H1 (cell line): ENCODE measurements at regions not wholly inside any gene's neighbourhood (a gene's known extent, or its start where the extent isn't known, plus 50 kb on each side); places are given as distances from the start of the nearest gene placed in this dataset.

ENCODE experiments used
- CTCF ChIA-PET: fragments of 300-600 bp; sonication (Branson Sonifier 250); formaldehyde crosslinking; loops from one replicate; lab custom pipeline; 2021; ENCODE audit not compliant: partially characterized antibody; lab: Charles Lee
- POLR2A ChIA-PET: fragments of 300-600 bp; sonication (Branson Sonifier 250); formaldehyde crosslinking; loops from one replicate; lab custom pipeline; 2021; ENCODE audit warnings: inconsistent platforms; ENCODE audit not compliant: partially characterized antibody; lab: Charles Lee
- DNase-seq, 2 experiments: peaks; one replicate each; pipeline versions ENCODE4 v3.0.0 to v3.0.0-alpha.2; 2010 to 2022; ENCODE audit warnings: low spot score in 2 of 2, low read depth in 1 of 2, mixed read lengths in 1 of 2
- FAIRE-seq: peaks from 2 replicates; lab custom pipeline; 2011; peaks lifted over from hg19 to GRCh38; lab: Jason Lieb, UNC
- H2AFZ ChIP-seq: 2 replicates; pipeline ENCODE4 v1.8.1; 2012; ENCODE audit warnings: low read length, inconsistent platforms
- H2AK5ac ChIP-seq: 2 replicates; pipeline ENCODE4 v1.6.1; 2013; ENCODE audit warnings: low read depth, low read length
- H2BK120ac ChIP-seq: replicated peaks from 2 replicates; pipeline ENCODE3; 2013; ENCODE audit warnings: low read depth, low read length, inconsistent platforms
- H2BK12ac ChIP-seq: 2 replicates; pipeline ENCODE4 v1.6.1; 2013; ENCODE audit warnings: low read depth, low read length
- H2BK15ac ChIP-seq: 2 replicates; pipeline ENCODE4 v1.6.1; 2013; ENCODE audit warnings: low read length
- H2BK20ac ChIP-seq: 2 replicates; pipeline ENCODE4 v1.6.1; 2013; ENCODE audit warnings: low read length
- H2BK5ac ChIP-seq: 2 replicates; pipeline ENCODE4 v1.6.1; 2013; ENCODE audit warnings: low read depth, low read length
- H3K14ac ChIP-seq: 2 replicates; pipeline ENCODE4 v1.6.1; 2013; ENCODE audit warnings: inconsistent platforms; ENCODE audit not compliant: insufficient read length
- H3K18ac ChIP-seq: 2 replicates; pipeline ENCODE4 v1.6.1; 2013; ENCODE audit warnings: low read length; ENCODE audit errors: extremely low read depth
- H3K23ac ChIP-seq: 2 replicates; pipeline ENCODE4 v1.6.1; 2013; ENCODE audit warnings: inconsistent platforms; ENCODE audit not compliant: insufficient read length
- H3K23me2 ChIP-seq: 2 replicates; pipeline ENCODE4 v1.6.1; 2013; ENCODE audit warnings: low read depth, low read length
- H3K27ac ChIP-seq: 2 replicates; pipeline ENCODE4 v1.6.1; 2011; ENCODE audit warnings: low read depth, low read length, inconsistent platforms
- H3K27me3 ChIP-seq, 4 experiments: replicated peaks in 1 of 4; 1 replicate in 1 of 4; 2 replicates in 3 of 4; pipeline versions ENCODE4 v1.6.1 to v1.8.1; 2011 to 2013; ENCODE audit warnings: low read length in 3 of 4, mild to moderate bottlenecking in 3 of 4, inconsistent platforms in 2 of 4, mixed read lengths in 2 of 4, moderate library complexity in 1 of 4; ENCODE audit not compliant: control insufficient read depth in 3 of 4, insufficient read depth in 3 of 4; ENCODE audit errors: extremely low read depth in 1 of 4
- H3K36me3 ChIP-seq, 4 experiments: 2 replicates each; pipeline versions ENCODE4 v1.6.1 to v1.8.1; 2011 to 2013; ENCODE audit warnings: mild to moderate bottlenecking in 4 of 4, low read length in 3 of 4, moderate library complexity in 2 of 4, control low read depth in 1 of 4, inconsistent platforms in 1 of 4; ENCODE audit not compliant: insufficient read depth in 4 of 4, control insufficient read depth in 2 of 4
- H3K4ac ChIP-seq: replicated peaks from 2 replicates; pipeline ENCODE3; 2013; ENCODE audit warnings: low read length, low read depth, mixed read lengths, inconsistent platforms; ENCODE audit not compliant: insufficient read length
- H3K4me1 ChIP-seq, 4 experiments: replicated peaks in 1 of 4; 1 replicate in 1 of 4; 2 replicates in 3 of 4; pipeline versions ENCODE4 v1.6.1 to v1.8.1; 2011 to 2013; ENCODE audit warnings: low read length in 3 of 4, inconsistent platforms in 2 of 4, mixed read lengths in 1 of 4; ENCODE audit not compliant: insufficient read depth in 4 of 4, control insufficient read depth in 3 of 4
- H3K4me2 ChIP-seq, 2 experiments: 2 replicates each; pipeline versions ENCODE4 v1.6.1 to v1.8.1; 2011 to 2013; ENCODE audit warnings: low read depth in 2 of 2, low read length in 2 of 2, control low read depth in 1 of 2, inconsistent platforms in 1 of 2, mild to moderate bottlenecking in 1 of 2; ENCODE audit not compliant: insufficient read depth in 1 of 2
- H3K4me3 ChIP-seq, 4 experiments: fragments of 200-600, 300-600 bp in 1 of 4; sonication (generic), shearing (Covaris generic), sonication (Bioruptor Twin) in 1 of 4; 2 replicates each; pipeline versions ENCODE4 v1.5.1 to v1.8.1; 2011 to 2016; ENCODE audit warnings: low read length in 4 of 4, low read depth in 3 of 4, control low read depth in 2 of 4, inconsistent platforms in 2 of 4, mild to moderate bottlenecking in 2 of 4, mixed read lengths in 1 of 4, moderate library complexity in 1 of 4; ENCODE audit not compliant: insufficient read depth in 2 of 4; ENCODE audit errors: extremely low read depth in 1 of 4
- H3K56ac ChIP-seq: replicated peaks from 2 replicates; pipeline ENCODE3; 2013; ENCODE audit warnings: low read depth, mild to moderate bottlenecking, mixed read lengths, low read length, inconsistent platforms; ENCODE audit not compliant: insufficient read length
- H3K79me1 ChIP-seq: 2 replicates; pipeline ENCODE4 v1.6.1; 2013; ENCODE audit warnings: low read depth, low read length, control low read depth
- H3K79me2 ChIP-seq, 2 experiments: 2 replicates each; pipeline versions ENCODE4 v1.6.1 to v1.8.1; 2012 to 2013; ENCODE audit warnings: low read length in 2 of 2, mild to moderate bottlenecking in 2 of 2, inconsistent platforms in 1 of 2; ENCODE audit not compliant: insufficient read depth in 2 of 2, control insufficient read depth in 1 of 2
- H3K9ac ChIP-seq, 4 experiments: replicated peaks in 1 of 4; 1 replicate in 1 of 4; 2 replicates in 3 of 4; pipeline versions ENCODE4 v1.6.1 to v1.8.1; 2011 to 2013; ENCODE audit warnings: low read depth in 3 of 4, low read length in 3 of 4, control low read depth in 2 of 4, mild to moderate bottlenecking in 2 of 4, moderate library complexity in 2 of 4, inconsistent platforms in 1 of 4; ENCODE audit errors: extremely low read depth in 1 of 4
- H3K9me3 ChIP-seq, 2 experiments: 2 replicates each; pipeline versions ENCODE4 v1.6.1 to v1.8.1; 2012 to 2013; ENCODE audit warnings: mild to moderate bottlenecking in 2 of 2, moderate library complexity in 2 of 2, control low read depth in 1 of 2, inconsistent platforms in 1 of 2, low read depth in 1 of 2, low read length in 1 of 2, mixed read lengths in 1 of 2; ENCODE audit not compliant: insufficient read depth in 2 of 2
- H4K20me1 ChIP-seq, 2 experiments: replicated peaks in 1 of 2; 2 replicates each; pipeline versions ENCODE3 to v1.8.1; 2011 to 2013; ENCODE audit warnings: inconsistent platforms in 2 of 2, low read length in 2 of 2, mild to moderate bottlenecking in 1 of 2; ENCODE audit not compliant: insufficient read depth in 2 of 2, control insufficient read depth in 1 of 2
- H4K5ac ChIP-seq: 2 replicates; pipeline ENCODE4 v1.6.1; 2013; ENCODE audit warnings: low read length, low read depth, mixed read lengths, inconsistent platforms; ENCODE audit not compliant: insufficient read length
- H4K8ac ChIP-seq: 2 replicates; pipeline ENCODE4 v1.8.0; 2013; ENCODE audit warnings: mild to moderate bottlenecking, moderate library complexity, low read length, inconsistent platforms; ENCODE audit not compliant: insufficient read depth; ENCODE audit errors: extremely low read depth
- H4K91ac ChIP-seq: replicated peaks from 2 replicates; pipeline ENCODE3; 2013; ENCODE audit warnings: low read length, mixed read lengths, inconsistent platforms; ENCODE audit not compliant: insufficient read length
- BRCA1 ChIP-seq: IDR thresholded peaks from 2 replicates; pipeline ENCODE4 v1.6.1; 2012; ENCODE audit warnings: low read depth, low read length, improper control_type of control experiment
- CHD1 ChIP-seq: IDR thresholded peaks from 2 replicates; pipeline ENCODE4 v1.6.1; 2012; ENCODE audit warnings: low read depth, low read length, improper control_type of control experiment
- EP300 ChIP-seq, 2 experiments: IDR thresholded peaks; 1 replicate in 1 of 2; 2 replicates in 1 of 2; pipeline ENCODE4 v1.6.1; 2011 to 2012; ENCODE audit warnings: low read depth in 2 of 2, low read length in 2 of 2, mild to moderate bottlenecking in 2 of 2, borderline replicate concordance in 1 of 2, inconsistent platforms in 1 of 2, moderate library complexity in 1 of 2
- GTF2F1 ChIP-seq: IDR thresholded peaks from 2 replicates; pipeline ENCODE4 v1.6.1; 2012; ENCODE audit warnings: low read depth, low read length, improper control_type of control experiment, borderline replicate concordance
- HDAC6 ChIP-seq: IDR thresholded peaks from one replicate; pipeline ENCODE4 v1.7.1; 2012; ENCODE audit warnings: low read depth, mild to moderate bottlenecking, inconsistent platforms, low read length, moderate library complexity
- KDM1A ChIP-seq: fragments of 200-600, 300-600 bp; sonication (generic); IDR thresholded peaks from 2 replicates; pipeline ENCODE4 v1.7.1; 2016; ENCODE audit warnings: mild to moderate bottlenecking, low read length, borderline replicate concordance
- MAFK ChIP-seq: IDR thresholded peaks from 2 replicates; pipeline ENCODE4 v1.6.1; 2012; ENCODE audit warnings: low read depth, mild to moderate bottlenecking, improper control_type of control experiment, low read length
- PHF8 ChIP-seq: fragments of 200-600 bp; sonication (generic); conservative IDR thresholded peaks from 2 replicates; pipeline ENCODE4 v1.7.1; 2012; ENCODE audit warnings: low read depth, mild to moderate bottlenecking, inconsistent platforms, low read length, moderate library complexity
- SIRT6 ChIP-seq: IDR thresholded peaks from one replicate; pipeline ENCODE4 v1.7.1; 2012; ENCODE audit warnings: low read length, inconsistent platforms
- ZNF274 ChIP-seq: IDR thresholded peaks from 2 replicates; pipeline ENCODE4 v1.7.0; 2012; ENCODE audit warnings: low read length, borderline replicate concordance; ENCODE audit errors: extremely low read depth
- WGBS, 2 experiments: shearing (Covaris generic) in 1 of 2; methylation state at CpG; one replicate each; pipeline versions ENCODE4 v1.1.6 to v1.1.7; 2013 to 2015; ENCODE audit warnings: low lambda C conversion rate in 2 of 2, mixed read lengths in 2 of 2, inconsistent platforms in 1 of 2, low coverage in 1 of 2, missing lambda C conversion rate in 1 of 2; ENCODE audit not compliant: insufficient replicate concordance in 2 of 2, insufficient coverage in 1 of 2, insufficient read length in 1 of 2; ENCODE audit errors: extremely low coverage in 1 of 2, missing lambda C conversion rate in 1 of 2; 5-methylcytosine and 5-hydroxymethylcytosine counted together
- TF ChIP-seq, protein P1 (sequence below): IDR thresholded peaks from 2 replicates; pipeline ENCODE4 v1.6.1; 2012; ENCODE audit warnings: inconsistent platforms

DNA sequence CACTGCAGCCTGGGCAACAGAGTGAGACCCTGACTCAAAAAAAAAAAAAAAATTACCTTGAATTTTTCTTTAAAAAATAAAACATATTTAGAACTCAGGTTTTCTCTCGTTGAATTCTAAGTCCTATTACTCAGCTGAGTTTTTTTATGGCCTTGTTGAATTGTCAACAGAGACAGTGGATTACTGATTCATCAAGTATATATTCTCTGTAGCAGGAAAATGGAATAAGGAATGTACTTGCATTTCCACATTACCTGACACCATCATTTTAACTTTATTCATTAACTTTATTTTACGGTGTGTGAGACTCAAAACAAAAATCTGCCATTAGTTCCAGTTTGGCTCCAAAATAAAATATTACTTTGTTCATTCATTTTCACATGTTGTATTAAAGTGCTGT is 53.8 kb upstream of the APP start:
- H2BK120ac ChIP-seq = no peak overlapping the region
- no peak overlapping the region for H4K8ac ChIP-seq
- H3K9ac ChIP-seq = no peak overlapping the region
- no peaks in the 10 kb centered on the region for H3K9me3 ChIP-seq
- H3K14ac ChIP-seq = no peak overlapping the region
- H3K27ac ChIP-seq = no peak overlapping the region
- CTCF ChIA-PET = interaction anchor here (0.7 kb wide), 3 partner anchors 28 to 970 kb away, joined by 3 read pairs; no protein-coding TSS in a partner anchor
- H4K91ac ChIP-seq = no peak overlapping the region
- POLR2A ChIA-PET = no interaction called here
- no peaks in the 10 kb centered on the region for H4K20me1 ChIP-seq
- FAIRE-seq (no peak), DNase-seq (no peak)
- H3K27me3 ChIP-seq = no peaks in the 10 kb centered on the region
- no peaks in the 10 kb centered on the region; a peak in 1 of 8 replicates for H3K36me3 ChIP-seq
- no peak for TF ChIP-seq MAFK
- TF ChIP-seq HDAC6 = no peak
- no peak for TF ChIP-seq BRCA1
- TF ChIP-seq CHD1 = no peak
- TF ChIP-seq SIRT6 = no peak
- TF ChIP-seq, protein P1, sequence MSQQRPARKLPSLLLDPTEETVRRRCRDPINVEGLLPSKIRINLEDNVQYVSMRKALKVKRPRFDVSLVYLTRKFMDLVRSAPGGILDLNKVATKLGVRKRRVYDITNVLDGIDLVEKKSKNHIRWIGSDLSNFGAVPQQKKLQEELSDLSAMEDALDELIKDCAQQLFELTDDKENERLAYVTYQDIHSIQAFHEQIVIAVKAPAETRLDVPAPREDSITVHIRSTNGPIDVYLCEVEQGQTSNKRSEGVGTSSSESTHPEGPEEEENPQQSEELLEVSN = no peak
- TF ChIP-seq EP300 (IDR thresholded peaks at IDR 0.05; ENCODE audit: borderline replicate concordance in 1 of 2, low read depth in 2 of 2, low read length in 2 of 2) = no peak
- TF ChIP-seq ZNF274 = no peak
- no peak for TF ChIP-seq KDM1A
- no peak for TF ChIP-seq PHF8
- no peak for TF ChIP-seq GTF2F1
- no peak overlapping the region for H3K23ac ChIP-seq
- no peak overlapping the region for H3K18ac ChIP-seq
- H2BK12ac ChIP-seq = no peak overlapping the region
- H3K4me2 ChIP-seq = no peak overlapping the region
- H3K4me3 ChIP-seq = no peak overlapping the region
- no peak overlapping the region for H2BK5ac ChIP-seq
- H3K23me2 ChIP-seq = no peaks in the 10 kb centered on the region
- H2BK15ac ChIP-seq = no peak overlapping the region
- WGBS, 2 experiments = 98% methylated on average over 2 of the region's 2 CpGs; no CpG with 5 or more reads in 1 of the 2 experiments
- H3K4ac ChIP-seq = no peak overlapping the region
- no peak overlapping the region for H2BK20ac ChIP-seq
- H3K56ac ChIP-seq = no peak overlapping the region
- H3K79me1 ChIP-seq = no peaks in the 10 kb centered on the region
- no peaks in the 10 kb centered on the region; a peak in 1 of 7 replicates for H3K4me1 ChIP-seq
- no peak overlapping the region for H2AFZ ChIP-seq
- H2AK5ac ChIP-seq = no peak overlapping the region
- H3K79me2 ChIP-seq = no peaks in the 10 kb centered on the region
- H4K5ac ChIP-seq = no peak overlapping the region
